ENCODE measurements at regions not wholly inside any gene's neighbourhood (a gene's known extent, or its start where the extent isn't known, plus 50 kb on each side); places are given as distances from the start of the nearest gene placed in this dataset.

DNA sequence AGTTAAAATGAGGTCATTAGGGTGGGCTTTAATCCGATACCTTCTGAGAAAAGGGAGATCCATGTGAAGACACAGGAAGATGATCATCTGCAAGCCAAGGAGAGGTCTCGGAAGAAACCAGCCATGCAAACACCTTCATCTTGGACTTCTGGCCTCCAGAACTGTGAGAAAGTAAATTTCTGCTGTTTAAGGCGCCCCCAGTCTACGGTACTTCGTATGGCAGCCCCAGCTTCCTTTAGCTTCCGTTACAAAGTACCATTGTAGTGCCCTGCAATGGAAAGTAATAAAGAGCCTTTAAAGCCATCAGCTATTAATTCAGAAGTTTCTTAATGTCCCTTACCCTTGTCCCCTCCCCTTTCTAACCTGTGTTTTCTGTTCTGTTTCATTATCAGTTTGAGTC is 308.1 kb downstream of the AACS start:
- no peak for DNase-seq

DNA sequence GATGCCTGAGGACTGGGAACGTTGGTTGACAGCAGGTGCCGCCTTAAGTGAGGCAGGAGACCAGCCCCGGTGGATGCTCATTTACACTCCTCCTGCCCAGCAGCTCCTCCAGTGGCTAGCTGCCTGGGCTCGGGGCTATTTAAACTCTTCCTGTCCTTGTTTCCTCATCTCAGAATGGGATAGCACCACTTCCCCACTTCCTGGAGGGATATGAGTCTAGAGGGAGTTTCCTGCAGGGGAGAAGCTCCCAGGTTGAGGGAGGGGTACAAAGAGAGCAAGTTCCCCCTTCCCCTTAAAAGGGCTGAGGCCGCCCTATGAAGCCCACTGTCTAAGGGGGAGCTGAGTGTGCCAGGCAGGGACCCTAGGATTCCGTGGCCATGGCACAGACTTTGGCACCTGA is 311.2 kb downstream of the AACS start:
- no peak for DNase-seq

DNA sequence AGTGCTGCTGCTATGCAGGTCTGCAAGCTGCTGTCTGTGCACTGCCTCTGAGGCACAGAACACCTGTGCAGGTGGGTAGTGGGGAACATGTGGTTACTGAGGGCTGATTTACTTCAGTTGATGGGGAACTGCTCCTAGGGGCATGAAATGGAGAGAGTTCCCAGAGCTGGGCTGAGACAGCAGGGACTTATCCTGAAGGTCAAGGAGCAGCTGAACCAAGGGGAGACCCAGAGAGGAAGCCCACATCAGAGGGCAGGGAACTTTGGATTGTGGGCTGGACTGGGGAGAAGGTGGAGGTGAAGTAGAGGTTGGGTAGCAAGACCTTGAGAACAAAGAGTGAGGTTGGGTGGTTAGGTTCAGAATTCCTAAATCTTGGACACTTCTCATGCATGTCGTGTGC is 311.9 kb downstream of the AACS start:
- DNase-seq, result no peak

DNA sequence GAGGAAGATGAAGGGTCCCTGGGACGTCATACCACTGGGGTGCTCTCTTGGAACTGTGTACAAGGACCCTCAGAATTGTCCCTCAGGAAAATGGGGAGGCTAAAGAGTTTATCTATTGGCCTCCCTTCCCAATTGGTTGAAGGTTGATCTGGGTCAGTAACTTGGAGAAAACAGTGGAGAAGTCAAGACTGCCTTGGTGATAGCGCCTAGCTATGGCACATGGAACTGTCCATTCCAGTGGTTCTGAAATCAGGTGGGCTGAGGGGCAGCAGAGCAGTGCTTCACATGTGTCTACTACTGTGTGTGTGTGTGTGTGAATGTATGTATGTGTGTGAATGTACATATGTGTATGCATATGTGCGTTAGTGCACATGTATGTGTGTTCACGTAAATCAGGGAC is 316.1 kb downstream of the AACS start:
- no peak for DNase-seq

DNA sequence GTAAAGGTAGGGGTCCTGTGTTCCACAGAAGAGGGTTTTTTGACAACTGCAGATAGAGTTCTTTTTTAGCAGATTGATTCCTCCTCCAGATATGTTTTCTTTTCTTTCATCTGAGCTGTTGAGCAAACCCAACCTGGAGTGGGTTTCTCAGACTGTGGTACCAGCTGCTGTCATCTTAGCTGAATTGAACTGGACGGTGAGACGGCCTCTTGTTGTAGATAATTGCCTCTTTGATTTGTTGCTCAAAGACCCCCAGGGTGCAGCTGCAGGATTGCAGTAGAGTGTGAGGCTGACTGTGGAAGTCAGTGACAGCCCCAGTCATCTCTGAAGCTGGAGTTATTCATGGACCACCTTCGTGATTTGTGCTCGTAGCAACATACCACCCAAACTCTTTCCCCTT is 317.7 kb downstream of the AACS start:
- DNase-seq, result no peak

DNA sequence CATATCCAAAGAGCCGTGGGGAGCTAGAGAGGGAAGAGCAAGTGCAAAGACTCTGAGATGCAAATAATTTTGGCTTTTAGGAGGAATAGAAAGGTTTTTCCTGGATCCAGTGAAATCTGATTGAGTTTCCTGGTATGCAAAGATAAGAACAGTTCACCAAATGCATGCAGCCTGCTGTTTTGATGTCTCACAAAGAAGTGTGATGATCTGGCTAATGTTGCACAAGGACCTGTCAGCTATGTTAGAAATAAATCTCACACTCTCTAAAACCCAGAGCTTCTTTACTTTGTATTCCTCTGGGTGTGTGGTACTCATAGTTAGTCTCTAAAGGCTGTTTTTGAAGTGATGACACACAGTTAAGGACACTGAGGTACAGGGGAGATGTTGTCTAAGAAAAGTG is 321.4 kb downstream of the AACS start:
- DNase-seq, result no peak

DNA sequence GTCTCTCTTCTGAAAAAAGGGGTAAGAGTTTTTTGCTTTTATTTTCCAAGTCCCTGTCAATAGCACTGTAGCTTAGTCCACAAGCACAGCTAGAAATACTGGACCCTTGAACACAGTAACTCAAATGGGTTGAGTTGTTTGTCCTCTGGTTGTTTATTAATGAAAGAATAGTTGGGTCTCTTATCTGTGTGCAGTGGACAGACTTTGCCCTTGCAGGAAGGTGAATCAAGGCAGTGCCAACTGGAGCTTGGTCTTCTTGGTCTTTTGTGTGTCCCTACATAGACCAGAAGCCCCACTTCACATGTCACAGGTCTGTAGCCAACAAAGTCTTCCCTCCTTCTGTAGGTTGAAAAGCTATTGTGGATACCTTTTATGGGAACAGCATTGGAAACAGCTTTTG is 322.0 kb downstream of the AACS start:
- no peak for DNase-seq

DNA sequence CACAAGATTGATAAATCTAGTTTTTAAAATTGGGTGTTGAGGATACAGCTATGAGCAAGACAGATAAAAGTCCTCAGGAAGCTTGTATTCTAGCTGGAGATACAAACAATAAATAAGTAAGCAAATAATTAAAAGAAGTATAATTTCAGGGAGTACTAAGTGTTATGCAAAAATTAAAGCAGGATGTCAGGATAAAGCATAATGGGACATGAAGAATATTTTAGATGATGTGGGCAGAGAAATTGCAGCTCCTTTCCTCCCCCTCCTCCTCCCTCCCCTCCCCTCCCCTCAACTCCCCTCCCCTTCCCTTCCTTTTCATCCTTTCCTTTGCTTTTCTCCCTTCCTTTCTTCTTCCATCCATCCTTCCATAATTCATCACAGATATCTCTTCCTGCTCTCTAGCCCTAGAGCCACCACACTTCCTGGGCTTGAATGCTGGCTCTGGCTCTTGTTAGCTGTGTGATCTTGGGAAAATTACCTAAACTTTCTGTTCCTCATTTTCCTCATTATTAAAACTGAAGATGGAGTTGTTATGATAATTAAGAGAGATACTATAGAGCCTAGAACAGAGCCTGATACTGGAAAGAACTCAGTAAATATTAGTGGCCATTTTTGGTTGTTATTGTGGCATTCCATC is 323.9 kb downstream of the AACS start:
- DNase-seq, result no peak

DNA sequence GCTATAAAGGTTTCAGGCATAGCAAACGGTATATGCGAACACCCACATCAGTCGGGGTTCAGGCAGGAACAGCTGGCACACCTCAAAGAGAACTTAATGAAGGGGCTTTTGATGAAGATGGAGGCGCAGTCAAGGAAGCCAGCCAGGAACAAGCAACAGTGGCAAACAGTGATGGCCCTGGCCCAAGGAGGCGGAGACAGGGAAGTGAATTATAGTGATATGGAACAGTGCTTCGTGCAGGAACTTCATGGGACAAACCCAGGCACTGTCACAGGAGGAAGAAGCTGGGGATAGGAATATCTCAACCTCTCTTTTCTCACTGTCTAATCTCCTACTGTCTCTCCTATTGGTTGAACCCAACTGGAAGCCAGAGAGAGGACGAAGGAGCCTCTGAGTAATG is 328.3 kb downstream of the AACS start:
- DNase-seq, result no peak

DNA sequence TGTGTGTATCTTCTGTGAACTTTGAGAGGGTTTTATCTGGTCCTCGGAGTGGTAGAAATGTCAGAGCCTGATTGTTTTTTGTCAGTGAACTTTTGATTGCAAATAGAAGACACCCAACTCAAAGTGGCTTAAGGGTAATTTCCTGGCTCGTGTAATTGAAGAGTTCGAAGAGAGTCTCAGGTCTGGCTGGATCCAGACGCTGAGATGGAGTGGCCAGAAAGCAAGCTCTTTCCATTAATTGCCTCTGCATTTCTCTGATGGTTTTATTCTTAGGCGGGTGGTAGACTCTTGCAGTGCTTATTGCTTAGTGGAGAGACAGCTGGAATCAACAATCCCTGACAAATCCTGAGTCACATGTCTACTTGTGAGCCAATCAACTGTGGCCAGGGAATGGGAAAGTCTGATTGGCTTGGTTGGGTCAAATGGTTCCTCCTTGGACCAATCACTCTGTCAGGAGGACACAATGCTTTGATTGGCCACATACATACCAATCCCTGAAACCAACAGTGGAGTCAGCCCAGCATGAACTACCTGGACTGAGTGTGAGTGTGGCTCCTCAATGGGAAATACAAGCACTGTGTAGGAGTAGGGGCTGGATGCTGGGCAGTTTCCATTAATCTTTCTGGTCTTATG is 330.5 kb downstream of the AACS start:
- no peak for DNase-seq

DNA sequence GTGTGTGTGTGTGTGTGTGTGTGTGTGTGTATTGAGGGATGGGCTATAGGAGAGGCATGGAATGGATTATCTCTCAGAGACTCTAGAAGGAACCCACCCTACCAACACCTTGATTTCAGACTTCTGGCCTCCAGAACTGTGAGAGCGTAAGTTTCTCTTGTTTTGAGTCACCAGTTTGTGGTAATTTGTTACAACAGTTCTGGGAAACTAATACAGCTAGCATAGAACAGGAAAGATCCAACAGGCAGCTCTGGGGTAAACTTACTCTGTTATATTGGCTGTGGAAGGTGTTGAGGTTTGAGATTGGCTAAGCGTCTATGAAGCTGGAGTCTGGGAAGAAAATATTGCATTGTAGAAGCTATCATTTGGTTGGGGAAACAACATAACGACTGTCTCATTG is 334.3 kb downstream of the AACS start:
- no peak for DNase-seq

DNA sequence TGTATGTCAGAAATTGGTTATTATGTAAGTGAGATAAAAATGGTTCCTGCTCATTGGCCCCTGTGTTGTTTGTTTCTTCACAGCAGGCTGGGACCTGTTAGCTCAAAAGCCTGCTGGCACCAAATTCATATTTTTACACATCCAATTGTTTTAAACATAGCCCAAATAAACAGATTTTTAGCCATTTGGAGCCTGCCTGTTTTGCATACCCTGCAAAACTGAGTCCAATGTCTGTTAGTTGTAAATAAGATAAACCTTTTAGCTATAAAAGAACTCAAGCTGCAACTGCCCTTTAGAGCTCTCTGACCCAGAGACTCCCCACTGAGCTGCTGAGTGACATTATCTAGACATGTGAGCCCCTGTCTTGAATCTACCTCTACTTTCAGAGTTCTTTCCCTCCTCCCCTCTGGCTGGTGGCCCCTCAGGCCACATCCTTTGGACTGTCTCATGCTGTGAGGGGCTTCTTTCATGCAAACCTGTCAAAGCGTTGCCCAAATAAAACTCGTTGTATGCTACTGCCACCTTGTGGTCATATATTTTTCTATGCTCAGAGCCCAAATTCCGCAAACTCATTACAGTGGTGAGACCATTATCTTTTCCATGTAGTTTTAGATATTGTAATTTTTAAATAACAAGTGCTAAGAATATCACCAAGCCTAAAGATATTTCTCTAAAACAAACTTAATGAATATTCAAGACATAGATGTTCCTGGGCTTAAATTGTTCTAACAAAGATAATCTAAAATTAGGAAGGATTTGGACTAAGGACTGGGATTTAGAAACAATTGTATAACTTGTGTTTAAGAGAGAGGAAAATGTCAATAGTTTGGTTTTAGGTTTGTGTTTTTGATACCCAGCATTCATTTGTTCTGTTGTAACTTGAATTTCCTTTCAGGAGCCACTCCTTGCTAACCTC is 337.9 kb downstream of the AACS start:
- no peak for DNase-seq

DNA sequence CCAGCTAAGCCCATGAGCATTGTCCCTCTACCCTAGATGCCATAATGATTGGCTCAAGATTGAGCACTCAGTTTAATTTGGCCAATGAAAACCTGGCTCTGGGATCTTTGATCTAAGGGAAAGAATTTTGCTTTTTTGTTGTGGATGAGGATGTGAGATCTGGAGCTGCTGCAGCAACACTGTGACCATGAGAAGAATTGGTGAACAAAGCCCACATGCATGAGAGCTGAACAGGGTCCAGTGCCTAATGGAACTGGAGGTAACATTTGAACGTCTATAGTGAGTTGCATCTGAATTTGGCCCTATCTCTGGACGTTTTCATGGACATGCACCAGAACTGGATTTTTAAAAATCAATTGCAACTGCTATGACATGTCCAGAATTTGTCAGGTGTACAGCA is 338.6 kb downstream of the AACS start:
- no peak for DNase-seq

DNA sequence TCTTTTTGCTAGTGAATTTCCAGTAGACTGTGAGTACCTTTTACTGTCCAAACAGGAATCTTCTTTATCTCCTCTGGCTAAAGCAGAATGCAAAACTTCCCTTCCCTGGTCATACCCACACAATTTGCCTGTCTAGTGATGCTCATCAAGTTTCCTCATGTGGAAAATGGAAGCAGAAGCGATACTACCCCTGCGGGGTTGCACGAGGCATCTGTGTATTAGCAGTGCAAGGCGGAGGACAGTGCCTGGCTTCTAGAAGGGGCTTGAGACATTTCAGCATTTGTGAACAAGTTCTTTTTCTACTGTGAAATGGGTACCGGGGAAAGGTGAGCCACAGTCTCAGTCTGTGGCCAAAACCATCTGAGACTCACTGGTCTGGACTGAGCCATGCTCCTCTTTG is 340.9 kb downstream of the AACS start:
- no peak for DNase-seq

DNA sequence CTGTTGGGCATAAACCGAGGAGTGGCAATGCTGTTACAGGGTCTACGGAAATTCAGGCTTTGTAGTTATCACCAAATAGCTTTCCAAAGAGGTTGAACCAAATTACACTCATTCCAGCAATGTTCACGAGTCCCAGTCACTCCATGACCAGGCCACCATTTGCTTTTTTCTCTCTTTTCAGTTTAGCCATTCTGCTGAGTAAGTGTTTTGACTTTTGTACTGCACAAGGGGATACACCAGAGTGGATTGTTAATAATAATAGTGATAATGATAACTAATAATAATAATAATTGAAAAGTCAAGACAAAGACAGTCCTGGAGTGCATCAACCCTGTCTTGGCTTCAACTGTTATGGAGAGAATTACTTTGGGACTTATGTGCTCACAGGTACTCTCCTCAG is 343.5 kb downstream of the AACS start:
- no peak for DNase-seq

DNA sequence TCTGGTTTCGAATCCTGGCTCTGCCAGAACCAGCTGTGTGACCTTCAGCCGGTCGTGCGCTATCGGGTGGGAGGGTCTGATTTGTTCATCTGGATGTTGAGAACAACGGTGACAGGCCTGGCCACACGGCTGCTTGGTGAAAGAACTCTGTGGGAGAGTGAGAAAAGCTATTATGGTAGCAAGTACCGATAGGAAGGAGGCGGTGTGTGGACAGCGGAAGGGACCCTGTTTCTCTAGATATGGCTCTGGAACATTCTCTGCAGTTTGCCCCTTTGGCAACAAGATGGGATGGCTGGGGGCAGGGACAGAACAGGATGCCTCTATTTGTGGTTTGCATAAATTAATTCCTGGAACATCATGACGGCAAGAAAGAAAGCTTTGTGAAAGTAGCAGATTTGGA is 347.3 kb downstream of the AACS start:
- DNase-seq, result no peak

DNA sequence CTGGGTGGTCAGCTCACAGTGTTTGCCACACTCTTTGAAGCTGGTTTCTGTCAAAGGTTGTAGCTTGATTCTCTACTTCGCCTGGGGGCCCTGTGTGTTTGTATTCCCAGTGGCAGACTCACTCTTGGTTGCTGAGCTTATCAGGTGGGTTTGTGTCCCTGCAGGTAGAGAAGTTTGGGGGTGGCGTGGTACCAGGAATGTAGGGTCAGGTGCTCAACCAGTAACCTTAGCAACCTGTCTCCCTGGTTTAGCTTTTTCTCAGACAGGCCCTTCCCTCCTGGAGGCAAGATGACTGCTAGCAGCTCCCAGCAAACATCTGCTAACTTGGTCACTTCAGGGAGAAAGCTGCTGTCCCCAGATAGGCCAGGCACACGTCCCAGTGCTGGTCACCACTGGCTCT is 352.2 kb downstream of the AACS start:
- no peak for DNase-seq

DNA sequence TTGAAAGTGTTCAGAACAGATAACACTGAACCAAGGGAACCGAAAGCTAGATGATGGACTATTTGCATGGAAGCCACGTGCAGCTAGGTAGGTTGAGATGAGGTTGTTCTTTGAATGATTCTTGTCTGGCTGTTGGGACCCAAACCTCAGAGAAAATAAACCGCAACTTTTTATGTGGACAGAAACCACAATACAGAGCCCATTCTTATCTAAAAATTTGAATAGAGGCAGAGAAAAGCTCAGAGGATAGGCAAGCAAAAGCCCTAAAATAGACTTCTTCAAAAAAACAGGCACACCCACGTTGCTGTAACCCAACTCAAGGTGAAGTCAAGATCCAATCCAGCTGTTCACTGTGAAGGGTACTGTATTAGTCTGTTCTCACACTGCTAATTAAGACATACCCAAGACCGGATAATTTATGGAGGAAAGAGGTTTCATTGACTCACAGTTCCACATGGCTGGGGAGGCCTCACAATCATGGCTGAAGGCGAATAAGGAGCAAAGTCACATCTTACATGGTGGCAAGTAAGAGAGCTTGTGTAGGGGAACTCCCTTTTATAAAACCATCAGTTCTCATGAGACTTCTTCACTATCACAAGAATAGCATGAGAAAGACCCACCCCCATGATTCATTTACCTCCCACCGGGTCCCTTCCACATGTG is 353.8 kb downstream of the AACS start:
- DNase-seq, result no peak

DNA sequence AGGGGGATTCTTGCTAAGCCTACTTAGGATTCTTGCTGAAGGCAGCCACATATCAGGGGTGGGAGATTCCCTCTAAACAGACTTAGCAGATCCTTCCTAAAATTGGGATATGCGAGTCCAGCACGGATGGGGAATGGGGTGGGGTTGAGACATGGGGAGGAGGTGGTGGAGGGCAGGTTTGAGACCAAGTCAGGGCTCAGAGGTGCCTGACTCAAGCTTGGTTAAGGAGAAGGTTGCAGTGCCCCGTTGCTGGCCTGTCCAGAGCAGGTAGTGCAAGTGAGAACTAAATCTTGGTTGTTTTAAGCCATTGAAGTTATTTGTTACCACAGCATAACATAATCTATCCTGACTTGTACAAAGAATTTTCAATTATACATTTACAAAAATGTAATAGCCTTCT is 359.7 kb downstream of the AACS start:
- DNase-seq, result no peak

DNA sequence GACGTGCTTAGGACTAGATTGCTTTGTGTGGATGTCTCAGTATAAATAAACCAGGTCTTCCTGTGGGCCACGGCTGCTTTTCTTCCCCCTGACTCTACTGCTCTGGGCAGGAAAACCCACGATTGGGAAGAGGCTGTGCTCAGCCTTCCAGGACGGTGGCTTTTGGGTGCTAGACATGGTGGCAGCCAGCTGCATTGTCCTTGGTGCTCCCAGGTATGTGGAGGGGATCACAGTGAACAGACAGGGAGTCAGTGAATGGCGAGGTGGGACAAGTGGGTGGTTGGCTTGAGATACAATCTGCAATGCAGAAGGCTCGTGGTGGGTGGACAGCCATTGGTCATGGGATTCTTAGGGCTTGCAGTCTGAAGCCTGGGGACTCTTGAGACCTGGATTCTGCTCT is 366.3 kb downstream of the AACS start:
- DNase-seq, result no peak

DNA sequence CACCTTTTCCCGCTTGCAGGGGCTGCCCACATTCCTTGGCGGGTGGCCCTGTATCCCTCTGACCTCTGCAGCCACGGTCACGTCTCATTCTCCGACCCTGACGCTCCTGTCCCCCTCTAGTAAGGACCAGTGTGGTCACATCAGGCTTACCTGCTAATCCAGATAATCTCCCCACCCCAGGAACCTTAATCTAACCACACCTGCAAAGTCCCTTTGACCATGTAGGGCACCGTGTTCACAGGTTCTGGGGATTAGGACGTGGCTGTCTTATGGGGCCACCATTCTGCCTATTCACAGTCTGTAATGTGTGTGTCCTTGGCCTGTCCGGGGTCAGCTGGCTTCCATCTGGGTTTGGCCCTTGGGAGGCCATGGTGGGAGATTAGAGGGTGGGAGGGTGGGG is 368.9 kb downstream of the AACS start:
- DNase-seq, result no peak

DNA sequence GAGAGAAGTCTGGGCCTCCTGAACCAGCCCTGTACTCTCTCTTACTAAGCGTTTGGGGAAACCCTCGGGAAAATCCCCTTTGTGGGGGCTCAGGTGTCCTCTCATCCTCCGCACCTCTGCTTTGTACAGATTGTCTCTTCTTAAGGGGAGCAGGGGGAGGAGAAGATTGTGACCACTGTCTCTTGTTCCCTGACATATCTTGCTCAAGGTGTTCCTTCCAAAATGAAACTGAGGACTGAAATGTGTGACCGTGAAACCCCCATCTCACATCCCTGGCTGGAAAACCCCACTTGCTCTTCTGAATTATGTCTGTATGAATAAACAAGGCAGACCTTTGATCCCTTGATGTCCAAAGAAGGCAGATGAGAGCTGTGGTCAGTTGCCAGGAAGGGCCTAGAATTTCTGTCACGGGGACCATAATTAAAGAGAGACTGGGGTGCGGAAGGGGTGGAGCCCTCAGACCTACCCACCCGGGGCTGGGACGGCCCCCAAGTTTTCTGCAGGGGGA is 369.8 kb downstream of the AACS start:
- DNase-seq, result no peak

DNA sequence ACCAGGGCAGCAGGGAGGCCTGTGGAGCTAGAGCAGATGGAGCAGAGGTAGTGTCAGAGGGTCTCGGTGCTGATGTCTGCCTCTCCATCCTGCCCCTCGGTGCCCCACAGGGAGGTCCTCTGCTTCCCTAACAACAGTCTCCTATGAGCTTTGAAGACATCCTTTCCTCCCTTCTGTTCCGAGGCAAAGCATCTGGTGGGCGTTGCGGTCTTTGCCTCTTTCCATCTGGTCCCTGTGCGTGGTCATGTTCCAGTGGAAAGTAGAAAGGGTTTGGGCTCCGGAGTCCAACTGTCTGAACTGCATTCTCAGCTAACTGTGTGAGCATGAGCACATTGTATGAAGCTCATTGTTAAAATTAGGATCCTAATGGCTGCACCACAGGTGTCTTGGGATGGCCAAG is 370.6 kb downstream of the AACS start:
- no peak for DNase-seq

DNA sequence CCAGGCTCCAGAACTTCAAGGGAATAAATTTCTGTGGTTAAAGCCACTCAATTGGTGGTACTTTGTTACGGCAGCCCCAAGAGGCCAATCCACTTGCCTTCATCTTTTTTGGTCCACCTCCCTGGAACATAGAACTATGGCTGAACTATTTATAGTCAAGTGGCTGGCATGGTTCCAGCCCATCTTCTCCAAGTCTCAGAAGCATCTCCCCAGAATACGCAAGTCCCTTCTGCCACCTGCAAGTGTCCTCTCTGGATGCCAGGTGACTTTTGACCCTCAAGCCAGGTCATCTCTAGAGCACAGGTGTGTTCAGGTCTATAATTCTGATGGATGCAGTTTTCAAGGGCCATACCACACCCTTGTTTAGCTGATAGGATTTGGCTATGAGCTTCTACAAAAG is 371.5 kb downstream of the AACS start:
- DNase-seq, result no peak
